HFF-Myc (cell line): ENCODE measurements at regions not wholly inside any gene's neighbourhood (a gene's known extent, or its start where the extent isn't known, plus 50 kb on each side); places are given as distances from the start of the nearest gene placed in this dataset.

Experiments
- DNase-seq: peaks from one replicate; pipeline ENCODE4 v3.0.0-alpha.2; 2011; ENCODE audit warnings: low read depth; ENCODE audit errors: extremely low read depth
- H3K4me3 ChIP-seq: replicated peaks from 2 replicates; pipeline ENCODE4 v1.5.1; 2011; ENCODE audit warnings: low read depth, mild to moderate bottlenecking, control low read depth, low read length
- TF ChIP-seq, protein P1 (sequence below): IDR thresholded peaks from 2 replicates; pipeline ENCODE4 v1.5.1; 2012; ENCODE audit warnings: mild to moderate bottlenecking, low read depth, low read length, control low read depth; ENCODE audit errors: missing control alignments

DNA sequence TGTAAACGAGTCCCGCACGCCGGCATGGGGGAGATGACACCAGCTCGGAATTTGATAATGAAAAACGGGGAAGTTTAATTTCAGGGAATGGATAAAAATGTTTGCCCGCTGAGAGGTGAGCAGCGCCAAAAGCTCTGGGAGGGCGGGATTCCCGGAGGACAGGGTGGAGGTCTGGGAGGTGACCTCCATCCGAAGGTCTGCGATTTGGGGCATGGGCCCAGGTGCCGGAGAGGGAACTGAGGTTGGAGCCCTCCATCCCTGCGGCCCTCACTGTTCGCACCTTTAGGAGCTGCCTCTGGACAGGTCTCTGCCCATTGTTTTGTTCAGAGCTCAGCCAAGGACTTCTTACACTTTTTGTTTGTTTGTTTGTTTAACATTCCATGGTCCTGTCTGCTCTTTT is 129.8 kb downstream of the URI1 start:
- DNase-seq = no peak
- TF ChIP-seq, protein P1, sequence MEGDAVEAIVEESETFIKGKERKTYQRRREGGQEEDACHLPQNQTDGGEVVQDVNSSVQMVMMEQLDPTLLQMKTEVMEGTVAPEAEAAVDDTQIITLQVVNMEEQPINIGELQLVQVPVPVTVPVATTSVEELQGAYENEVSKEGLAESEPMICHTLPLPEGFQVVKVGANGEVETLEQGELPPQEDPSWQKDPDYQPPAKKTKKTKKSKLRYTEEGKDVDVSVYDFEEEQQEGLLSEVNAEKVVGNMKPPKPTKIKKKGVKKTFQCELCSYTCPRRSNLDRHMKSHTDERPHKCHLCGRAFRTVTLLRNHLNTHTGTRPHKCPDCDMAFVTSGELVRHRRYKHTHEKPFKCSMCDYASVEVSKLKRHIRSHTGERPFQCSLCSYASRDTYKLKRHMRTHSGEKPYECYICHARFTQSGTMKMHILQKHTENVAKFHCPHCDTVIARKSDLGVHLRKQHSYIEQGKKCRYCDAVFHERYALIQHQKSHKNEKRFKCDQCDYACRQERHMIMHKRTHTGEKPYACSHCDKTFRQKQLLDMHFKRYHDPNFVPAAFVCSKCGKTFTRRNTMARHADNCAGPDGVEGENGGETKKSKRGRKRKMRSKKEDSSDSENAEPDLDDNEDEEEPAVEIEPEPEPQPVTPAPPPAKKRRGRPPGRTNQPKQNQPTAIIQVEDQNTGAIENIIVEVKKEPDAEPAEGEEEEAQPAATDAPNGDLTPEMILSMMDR = no peak
- no peak overlapping the region for H3K4me3 ChIP-seq

DNA sequence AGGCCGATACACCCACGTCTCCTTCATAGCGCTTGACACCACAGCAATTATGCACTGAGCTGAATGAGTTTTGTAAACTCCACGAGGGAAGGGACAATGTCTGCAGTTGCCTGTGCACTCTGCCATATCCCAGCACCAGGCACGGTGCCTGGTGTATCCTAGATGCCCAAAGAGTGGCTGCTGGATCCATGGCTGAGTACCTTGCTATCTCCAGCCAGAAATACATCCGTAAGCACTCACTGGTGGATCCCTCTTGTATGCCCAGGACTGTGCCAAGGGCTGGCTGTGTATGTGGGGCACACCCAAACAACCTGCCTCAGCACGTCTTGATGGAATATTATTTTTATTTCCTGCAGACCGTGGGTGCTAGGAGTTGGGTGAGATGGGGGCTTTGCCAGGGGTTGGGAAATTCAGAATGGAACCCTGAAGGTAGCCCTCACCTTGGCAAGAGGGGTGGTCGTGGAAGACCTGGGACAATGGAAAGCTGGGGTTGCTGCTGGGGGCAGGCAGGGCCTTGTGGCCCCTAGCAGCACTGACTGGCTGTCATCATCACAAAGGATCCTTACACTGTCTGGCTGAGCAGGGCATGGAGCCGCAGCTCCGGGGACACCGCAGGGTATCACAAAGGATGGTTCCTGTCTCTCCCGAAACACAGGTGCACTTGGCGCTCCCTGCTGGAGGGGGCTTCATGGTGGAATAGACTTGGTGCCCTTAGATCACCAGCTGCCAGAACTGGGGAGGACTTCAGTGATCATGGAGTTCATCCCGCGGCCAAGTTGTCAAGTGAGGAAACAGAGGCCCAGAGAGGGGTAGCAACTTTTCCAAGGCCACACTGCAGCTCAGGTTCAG is 131.3 kb downstream of the URI1 start:
- TF ChIP-seq, protein P1 = no peak
- no peak overlapping the region for H3K4me3 ChIP-seq
- DNase-seq = no peak

DNA sequence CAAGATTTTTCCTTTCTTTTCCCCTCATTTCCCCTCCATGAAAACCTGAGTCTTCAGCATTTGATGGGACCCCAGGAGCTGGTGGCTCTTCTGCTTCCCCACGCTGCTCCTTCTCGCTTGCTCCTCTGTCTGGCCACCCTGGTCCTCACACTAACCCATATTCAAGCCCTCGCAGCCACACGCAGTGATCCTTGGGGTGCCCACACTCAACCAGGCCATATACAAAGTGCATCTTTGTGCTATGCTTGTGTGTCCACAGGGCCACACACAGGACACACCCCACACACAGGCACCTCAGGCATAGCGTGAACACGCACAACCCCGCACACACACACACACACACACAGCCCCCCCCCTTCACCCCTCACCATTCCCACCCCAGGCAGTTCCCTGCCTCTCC is 132.1 kb downstream of the URI1 start:
- TF ChIP-seq, protein P1 = no peak
- no peak for DNase-seq
- no peak overlapping the region for H3K4me3 ChIP-seq

DNA sequence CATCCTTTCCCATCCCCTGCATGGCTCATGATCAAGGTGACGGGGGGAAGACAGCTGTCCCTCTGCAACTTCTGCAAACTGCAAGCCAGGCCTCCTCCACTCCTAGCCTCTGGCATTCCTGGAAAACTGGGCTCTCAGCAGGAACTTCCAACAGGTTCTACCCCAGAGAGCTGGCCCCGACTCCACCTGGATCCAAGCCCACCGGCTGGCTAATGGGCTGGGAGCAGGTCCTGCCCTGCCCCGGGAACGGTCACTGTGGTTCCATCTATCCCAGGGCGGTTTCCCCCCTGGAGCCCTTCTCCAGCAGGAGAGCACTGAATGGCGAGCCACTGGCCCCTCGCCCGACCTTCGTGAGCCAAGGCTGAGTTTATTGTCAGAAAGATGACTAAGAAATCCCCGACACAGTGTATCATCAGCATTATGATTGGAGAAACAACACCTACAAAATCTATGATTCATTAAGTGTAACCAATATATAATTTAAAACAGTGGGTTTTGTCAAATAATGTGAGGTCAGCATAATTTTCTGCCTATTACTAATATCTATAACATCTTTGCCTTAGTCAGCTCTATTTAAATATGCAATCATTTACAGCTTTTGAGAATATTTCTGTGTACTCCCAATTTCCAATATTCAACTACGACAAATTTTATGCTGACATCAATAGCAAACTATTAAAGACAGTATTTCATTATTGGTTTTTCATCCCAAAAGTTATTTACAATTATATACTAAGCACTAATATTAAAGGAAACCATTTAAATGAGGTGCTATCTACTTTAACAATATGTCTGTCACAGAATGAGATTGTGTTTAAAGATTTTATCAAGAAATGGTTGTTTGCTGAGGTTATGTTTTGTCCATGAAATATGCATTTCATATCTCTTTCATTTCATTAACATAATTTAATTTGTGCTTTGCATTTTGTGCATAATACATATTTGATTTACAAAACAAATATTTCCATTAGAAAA is 133.0 kb downstream of the URI1 start:
- DNase-seq = no peak
- no peak overlapping the region for H3K4me3 ChIP-seq
- TF ChIP-seq, protein P1 = no peak

DNA sequence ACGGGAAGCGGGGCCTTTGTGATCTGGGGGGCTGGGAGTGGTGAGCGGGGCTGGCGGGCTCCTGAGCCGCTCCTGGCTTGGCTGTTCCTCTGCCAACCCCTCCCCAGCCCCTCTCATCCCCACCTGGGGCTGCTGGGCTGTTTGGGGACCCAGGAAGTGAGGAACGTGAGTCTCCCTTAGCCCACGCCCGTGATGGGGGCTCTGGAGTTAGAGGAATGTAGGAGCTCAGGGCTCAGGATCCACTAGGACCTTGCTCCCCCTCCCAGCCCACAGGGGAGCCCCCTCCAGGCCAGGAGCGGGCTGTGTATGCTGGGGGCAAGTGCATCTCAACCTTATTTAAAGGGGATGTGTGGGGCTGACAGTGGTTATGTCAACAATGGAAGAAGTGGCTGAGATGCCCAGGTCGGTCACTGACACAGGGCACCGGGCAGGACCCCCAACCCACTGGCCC is 134.1 kb downstream of the URI1 start:
- TF ChIP-seq, protein P1 = no peak

DNA sequence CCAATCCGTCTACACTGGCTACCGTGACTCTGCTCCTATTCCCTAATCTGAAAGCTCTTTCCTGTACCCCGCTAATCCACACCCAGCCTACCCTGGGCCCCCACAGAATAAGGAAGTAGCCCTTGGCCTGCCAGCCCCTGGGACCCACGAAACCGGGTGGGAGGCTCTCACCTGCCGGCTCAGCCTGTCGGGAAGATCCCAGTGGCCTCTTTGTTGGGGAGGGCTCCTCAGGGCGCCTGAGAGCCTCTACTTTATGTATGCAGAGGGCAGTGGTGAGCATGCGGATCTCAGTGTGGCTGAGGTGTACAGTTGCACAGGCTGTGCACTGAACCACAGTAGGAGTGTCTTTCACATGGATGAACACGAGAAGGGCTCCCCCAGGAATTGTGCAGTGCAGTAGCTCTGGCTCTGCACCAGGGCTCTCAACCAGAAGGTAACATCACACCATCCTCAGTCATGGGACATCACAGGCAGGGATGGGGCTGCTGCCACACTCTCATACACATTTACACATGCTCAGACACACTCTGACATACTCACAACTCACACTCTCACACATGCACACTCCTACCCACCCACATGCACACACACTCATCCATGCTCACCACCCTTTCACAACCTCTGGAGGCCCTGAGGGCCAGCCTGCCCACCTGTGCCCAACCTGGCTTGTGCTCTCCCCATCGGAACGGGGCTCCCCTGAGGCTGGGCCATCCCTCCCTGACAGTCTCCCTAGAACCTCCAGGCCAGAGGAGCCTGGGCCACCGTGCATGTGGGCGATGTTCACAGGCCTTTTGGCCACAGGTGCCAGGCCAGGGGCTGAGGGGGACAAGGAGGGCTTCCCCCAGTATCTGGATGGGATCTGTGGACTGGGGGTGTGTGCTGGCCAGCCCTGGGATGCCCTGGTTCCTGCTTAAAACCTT is 135.0 kb downstream of the URI1 start:
- TF ChIP-seq, protein P1 = no peak
- no peak overlapping the region for H3K4me3 ChIP-seq
- DNase-seq = no peak

More for the DNA sequence above, 134.1 kb downstream of the URI1 start:
- no peak for DNase-seq
- no peak overlapping the region for H3K4me3 ChIP-seq
